KMS-11 (cell line): ENCODE measurements at regions not wholly inside any gene's neighbourhood (a gene's known extent, or its start where the extent isn't known, plus 50 kb on each side); places are given as distances from the start of the nearest gene placed in this dataset.

Experiments used
- H2AFZ ChIP-seq: fragments of 200-600 bp; sonication (generic); 2 replicates; pipeline ENCODE4 v1.6.1; 2016; ENCODE audit warnings: antibody characterized with exemption, mixed run types, low read depth
- H3K27ac ChIP-seq: fragments of 200-600 bp; sonication (generic); 2 replicates; pipeline ENCODE4 v1.6.1; 2016; ENCODE audit warnings: mild to moderate bottlenecking, mixed run types
- H3K27me3 ChIP-seq: fragments of 200-600 bp; sonication (generic); 2 replicates; pipeline ENCODE4 v1.6.1; 2017; ENCODE audit warnings: mild to moderate bottlenecking, low read depth, mixed run types, moderate library complexity; ENCODE audit not compliant: insufficient read depth
- H3K36me3 ChIP-seq: fragments of 200-600 bp; sonication (generic); 2 replicates; pipeline ENCODE4 v1.6.1; 2017; ENCODE audit warnings: mild to moderate bottlenecking, mixed run types; ENCODE audit not compliant: insufficient read depth
- H3K4me1 ChIP-seq: fragments of 200-600 bp; sonication (generic); 2 replicates; pipeline ENCODE4 v1.6.1; 2016; ENCODE audit warnings: mild to moderate bottlenecking, low read depth, mixed run types; ENCODE audit not compliant: poor library complexity, severe bottlenecking
- H3K4me2 ChIP-seq: fragments of 200-600 bp; sonication (generic); 2 replicates; pipeline ENCODE4 v1.7.0; 2016; ENCODE audit warnings: mild to moderate bottlenecking, mixed run types
- H3K4me3 ChIP-seq: fragments of 200-600 bp; sonication (generic); IDR thresholded peaks from 2 replicates; pipeline ENCODE4 v1.6.1; 2017; ENCODE audit warnings: low read depth, low read length, mixed read lengths; ENCODE audit not compliant: insufficient read depth
- H3K79me2 ChIP-seq: fragments of 200-600 bp; sonication (generic); 2 replicates; pipeline ENCODE4 v1.6.1; 2016; ENCODE audit warnings: low read depth, mixed run types; ENCODE audit not compliant: insufficient read depth
- H3K9ac ChIP-seq: fragments of 200-600 bp; sonication (generic); 2 replicates; pipeline ENCODE4 v1.6.1; 2016; ENCODE audit warnings: mild to moderate bottlenecking, mixed run types
- H4K20me1 ChIP-seq: fragments of 200-600 bp; sonication (generic); 2 replicates; pipeline ENCODE4 v1.6.1; 2016; ENCODE audit warnings: mild to moderate bottlenecking, mixed run types; ENCODE audit not compliant: insufficient read depth
- TF ChIP-seq, protein P1 (sequence below): fragments of 200-600 bp; sonication (generic); conservative IDR thresholded peaks from 2 replicates; pipeline ENCODE4 v1.6.1; 2017; ENCODE audit warnings: low read depth, mild to moderate bottlenecking, antibody characterized with exemption, low read length, moderate library complexity, mixed read lengths

DNA sequence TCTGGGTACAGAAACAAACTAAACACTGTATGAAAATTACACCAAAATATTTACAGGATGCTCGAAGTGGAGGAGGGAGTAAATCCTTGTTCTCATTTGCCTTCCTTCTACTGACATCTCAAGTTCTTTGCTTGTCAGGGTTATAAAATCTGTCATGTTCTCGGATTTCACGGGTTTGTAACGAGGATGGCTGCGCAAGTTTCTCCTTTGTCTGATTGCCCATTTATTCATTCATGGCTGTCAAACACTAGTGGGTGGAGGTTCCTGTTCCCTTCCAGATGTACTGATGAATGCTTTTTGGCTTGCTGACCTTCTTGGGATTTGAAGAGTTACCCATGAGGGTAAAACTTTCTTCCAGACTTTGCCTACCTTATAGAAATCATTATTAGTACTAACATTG, 206.9 kb downstream of the SPCS3 start:
- Histone ChIP-seq H4K20me1 (no peaks in the 10 kb centered on the region), H3K4me3 (no peak overlapping the region), H2AFZ (no peak overlapping the region), H3K4me2 (no peak overlapping the region), H3K36me3 (no peaks in the 10 kb centered on the region), H3K9ac (no peak overlapping the region), H3K27me3 (no peaks in the 10 kb centered on the region), H3K4me1 (no peaks in the 10 kb centered on the region), H3K79me2 (no peaks in the 10 kb centered on the region), H3K27ac (no peak overlapping the region)
- TF ChIP-seq, protein P1, sequence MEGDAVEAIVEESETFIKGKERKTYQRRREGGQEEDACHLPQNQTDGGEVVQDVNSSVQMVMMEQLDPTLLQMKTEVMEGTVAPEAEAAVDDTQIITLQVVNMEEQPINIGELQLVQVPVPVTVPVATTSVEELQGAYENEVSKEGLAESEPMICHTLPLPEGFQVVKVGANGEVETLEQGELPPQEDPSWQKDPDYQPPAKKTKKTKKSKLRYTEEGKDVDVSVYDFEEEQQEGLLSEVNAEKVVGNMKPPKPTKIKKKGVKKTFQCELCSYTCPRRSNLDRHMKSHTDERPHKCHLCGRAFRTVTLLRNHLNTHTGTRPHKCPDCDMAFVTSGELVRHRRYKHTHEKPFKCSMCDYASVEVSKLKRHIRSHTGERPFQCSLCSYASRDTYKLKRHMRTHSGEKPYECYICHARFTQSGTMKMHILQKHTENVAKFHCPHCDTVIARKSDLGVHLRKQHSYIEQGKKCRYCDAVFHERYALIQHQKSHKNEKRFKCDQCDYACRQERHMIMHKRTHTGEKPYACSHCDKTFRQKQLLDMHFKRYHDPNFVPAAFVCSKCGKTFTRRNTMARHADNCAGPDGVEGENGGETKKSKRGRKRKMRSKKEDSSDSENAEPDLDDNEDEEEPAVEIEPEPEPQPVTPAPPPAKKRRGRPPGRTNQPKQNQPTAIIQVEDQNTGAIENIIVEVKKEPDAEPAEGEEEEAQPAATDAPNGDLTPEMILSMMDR: no peak

DNA sequence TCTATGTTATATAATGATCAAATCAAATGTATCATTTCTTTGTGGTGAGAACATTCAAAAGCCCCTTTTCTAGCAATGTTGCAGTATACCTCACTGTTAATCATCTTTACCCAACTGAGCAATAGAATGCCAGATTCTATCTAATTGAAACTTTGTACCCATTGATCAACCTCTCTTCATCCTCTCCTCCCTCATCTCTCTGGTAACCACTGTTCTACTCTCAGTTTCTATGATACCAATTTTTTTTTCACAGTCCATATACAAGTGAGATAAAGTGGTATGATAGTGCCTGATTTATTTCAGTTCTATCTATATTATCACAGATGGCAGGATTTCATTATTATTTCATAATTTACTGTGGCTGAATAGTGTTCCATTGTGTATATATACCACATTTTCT, 209.8 kb downstream of the SPCS3 start:
- H3K27ac ChIP-seq: no peak overlapping the region
- no peak overlapping the region for H2AFZ ChIP-seq
- H3K4me3 ChIP-seq: no peak overlapping the region
- H3K36me3 ChIP-seq: no peaks in the 10 kb centered on the region
- H3K9ac ChIP-seq: no peak overlapping the region
- H3K27me3 ChIP-seq: no peaks in the 10 kb centered on the region
- TF ChIP-seq, protein P1: no peak
- no peaks in the 10 kb centered on the region for H4K20me1 ChIP-seq
- no peak overlapping the region for H3K4me2 ChIP-seq
- H3K79me2 ChIP-seq: no peaks in the 10 kb centered on the region
- no peaks in the 10 kb centered on the region for H3K4me1 ChIP-seq

DNA sequence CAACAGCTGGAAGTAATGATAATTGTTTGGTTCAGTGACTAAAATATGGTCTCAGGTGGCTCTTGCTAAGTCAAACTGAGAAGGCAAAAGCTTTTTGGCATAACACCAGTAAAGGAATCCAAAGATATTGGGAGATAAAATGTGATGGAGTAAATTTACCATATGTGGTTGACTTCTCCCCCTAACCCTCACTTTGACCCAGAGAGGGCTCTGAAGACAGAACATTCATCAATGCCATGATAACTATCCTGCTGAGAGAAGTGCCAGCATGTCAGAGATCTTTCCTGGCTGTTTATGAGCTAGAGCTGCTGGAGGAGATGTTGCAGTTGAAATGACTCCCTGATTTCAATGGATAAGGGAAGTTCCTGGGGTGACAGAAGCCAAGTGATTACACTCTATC, 213.4 kb downstream of the SPCS3 start:
- Histone ChIP-seq H3K4me1 (no peaks in the 10 kb centered on the region), H3K9ac (no peak overlapping the region), H2AFZ (no peak overlapping the region), H4K20me1 (no peaks in the 10 kb centered on the region), H3K4me3 (no peak overlapping the region), H3K79me2 (no peaks in the 10 kb centered on the region), H3K4me2 (no peak overlapping the region), H3K36me3 (no peaks in the 10 kb centered on the region), H3K27me3 (no peaks in the 10 kb centered on the region), H3K27ac (no peak overlapping the region)
- TF ChIP-seq, protein P1: no peak

DNA sequence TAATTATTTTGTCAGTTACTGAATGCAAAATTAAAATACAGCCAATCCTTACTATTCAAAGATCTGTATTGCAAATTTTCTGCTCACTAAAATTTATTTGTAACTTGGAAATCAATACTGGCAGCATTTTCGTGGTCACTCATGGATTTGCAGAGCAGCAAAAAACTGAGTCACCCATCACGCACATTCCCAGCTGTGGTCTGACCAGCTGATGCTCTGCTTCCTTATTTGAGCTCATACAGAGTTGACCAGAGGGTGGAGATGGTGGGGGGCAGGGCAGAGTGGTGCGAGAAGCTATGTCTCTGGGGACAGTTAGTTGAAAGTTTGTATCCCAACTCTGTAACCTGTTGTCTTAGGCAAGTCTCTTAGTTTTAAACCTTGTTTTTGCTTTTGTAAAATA, 214.8 kb downstream of the SPCS3 start:
- Histone ChIP-seq H4K20me1 (no peaks in the 10 kb centered on the region), H3K4me3 (no peak overlapping the region)

More for the DNA sequence above, 214.8 kb downstream of the SPCS3 start:
- H3K9ac ChIP-seq: no peak overlapping the region
- TF ChIP-seq, protein P1: no peak
- H3K27ac ChIP-seq: no peak overlapping the region
- H3K27me3 ChIP-seq: no peaks in the 10 kb centered on the region
- no peaks in the 10 kb centered on the region for H3K4me1 ChIP-seq
- no peaks in the 10 kb centered on the region for H3K36me3 ChIP-seq
- H3K79me2 ChIP-seq: no peaks in the 10 kb centered on the region
- H2AFZ ChIP-seq: no peak overlapping the region
- H3K4me2 ChIP-seq: no peak overlapping the region
